SK-N-SH (cell line): ENCODE measurements at regions not wholly inside any gene's neighbourhood (a gene's known extent, or its start where the extent isn't known, plus 50 kb on each side); places are given as distances from the start of the nearest gene placed in this dataset.

Experiments
- CTCF ChIA-PET: fragments of 300-600, 350-600 bp; formaldehyde crosslinking; extraction: SDS; loops from one replicate; lab custom pipeline; 2021; lab: Yijun Ruan, JAX
- POLR2A ChIA-PET: fragments of 350-600 bp; sonication (Branson Sonifier 250); formaldehyde crosslinking; extraction: SDS; loops from one replicate; lab custom pipeline; 2020; ENCODE audit warnings: antibody characterized with exemption, inconsistent platforms; lab: Yijun Ruan, JAX
- DNase-seq: peaks from one replicate; pipeline ENCODE4 v3.0.0; 2012
- H2AFZ ChIP-seq: fragments of 200-600 bp; sonication (generic); 2 replicates; pipeline ENCODE4 v1.8.1; 2016; ENCODE audit warnings: antibody characterized with exemption, mild to moderate bottlenecking, low read depth
- H3F3A ChIP-seq: fragments of 200-600 bp; sonication (generic); replicated peaks from 2 replicates; pipeline ENCODE3; 2016; ENCODE audit warnings: antibody characterized with exemption, mild to moderate bottlenecking; ENCODE audit not compliant: insufficient read depth
- H3K27ac ChIP-seq, 2 experiments: fragments of 200-500 bp in 1 of 2; fragments of 200-600 bp in 1 of 2; sonication (Bioruptor generic) in 1 of 2; sonication (generic), shearing (Covaris generic) in 1 of 2; 2 replicates each; pipeline versions ENCODE4 v1.5.1 to v1.6.1; 2014 to 2016; ENCODE audit warnings: low read depth in 2 of 2, inconsistent platforms in 1 of 2, low read length in 1 of 2, mild to moderate bottlenecking in 1 of 2, mixed read lengths in 1 of 2
- H3K27me3 ChIP-seq: fragments of 200-600 bp; sonication (generic), shearing (Covaris generic); 2 replicates; pipeline ENCODE4 v1.6.1; 2016; ENCODE audit warnings: mixed run types; ENCODE audit not compliant: insufficient read depth
- H3K36me3 ChIP-seq, 2 experiments: fragments of 200-500 bp in 1 of 2; fragments of 200-600 bp in 1 of 2; sonication (Bioruptor generic) in 1 of 2; sonication (generic) in 1 of 2; replicated peaks in 1 of 2; 2 replicates each; pipeline versions ENCODE3 to v1.5.1; 2014 to 2016; ENCODE audit warnings: low read length in 1 of 2, mild to moderate bottlenecking in 1 of 2; ENCODE audit not compliant: insufficient read depth in 2 of 2, control insufficient read depth in 1 of 2
- H3K4me1 ChIP-seq, 2 experiments: fragments of 200-500 bp in 1 of 2; fragments of 200-600 bp in 1 of 2; sonication (Bioruptor generic) in 1 of 2; sonication (generic), shearing (Covaris generic) in 1 of 2; 2 replicates each; pipeline versions ENCODE4 v1.5.1 to v1.6.1; 2014 to 2016; ENCODE audit warnings: low read depth in 1 of 2, low read length in 1 of 2, mixed run types in 1 of 2; ENCODE audit not compliant: insufficient read depth in 2 of 2, control insufficient read depth in 1 of 2
- H3K4me2 ChIP-seq: fragments of 200-600 bp; sonication (generic), shearing (Covaris generic); 2 replicates; pipeline ENCODE4 v1.6.1; 2017; ENCODE audit warnings: mixed run types
- H3K4me3 ChIP-seq, 2 experiments: fragments of 200-500 bp in 1 of 2; fragments of 200-600 bp in 1 of 2; sonication (Bioruptor generic) in 1 of 2; sonication (generic), shearing (Covaris generic) in 1 of 2; 2 replicates each; pipeline versions ENCODE4 v1.5.1 to v1.8.1; 2014 to 2016; ENCODE audit warnings: low read depth in 2 of 2, inconsistent platforms in 1 of 2, low read length in 1 of 2, mild to moderate bottlenecking in 1 of 2, mixed read lengths in 1 of 2, moderate library complexity in 1 of 2
- H3K79me2 ChIP-seq: fragments of 200-600 bp; sonication (generic); 2 replicates; pipeline ENCODE4 v1.8.1; 2017; ENCODE audit warnings: mild to moderate bottlenecking; ENCODE audit not compliant: insufficient read depth
- H3K9ac ChIP-seq: fragments of 200-600 bp; sonication (generic); 2 replicates; pipeline ENCODE4 v1.6.1; 2017; ENCODE audit warnings: mixed run types
- H3K9me2 ChIP-seq: fragments of 200-600 bp; sonication (generic); 2 replicates; pipeline ENCODE4 v1.6.1; 2017; ENCODE audit warnings: mixed run types
- H3K9me3 ChIP-seq: fragments of 200-600 bp; sonication (generic); 2 replicates; pipeline ENCODE4 v1.6.1; 2017; ENCODE audit warnings: mixed run types, mild to moderate bottlenecking, moderate library complexity
- H4K20me1 ChIP-seq: fragments of 200-600 bp; sonication (generic); 2 replicates; pipeline ENCODE4 v1.6.1; 2017; ENCODE audit warnings: mild to moderate bottlenecking, mixed run types; ENCODE audit not compliant: insufficient read depth
- CHD2 ChIP-seq: fragments of 150-350 bp; IDR thresholded peaks from 2 replicates; pipeline ENCODE4 v1.6.1; 2018; ENCODE audit warnings: low read length; ENCODE audit not compliant: partially characterized antibody
- EZH2phosphoT487 ChIP-seq: fragments of 200-600 bp; sonication (generic); IDR thresholded peaks from 2 replicates; pipeline ENCODE4 v1.6.1; 2017; ENCODE audit warnings: low read depth, mixed run types, mild to moderate bottlenecking, antibody characterized with exemption, moderate library complexity, borderline replicate concordance
- FOXM1 ChIP-seq: IDR thresholded peaks from 2 replicates; pipeline ENCODE4 v1.4.0; 2012; ENCODE audit warnings: low read depth, mild to moderate bottlenecking
- GABPA ChIP-seq: IDR thresholded peaks from 2 replicates; pipeline ENCODE4 v1.4.0; 2012; ENCODE audit warnings: low read depth, mild to moderate bottlenecking
- GATA2 ChIP-seq: sonication (generic); formaldehyde crosslinking; IDR thresholded peaks from 2 replicates; pipeline ENCODE4 v1.5.0; 2020; ENCODE audit warnings: mild to moderate bottlenecking, missing genetic modification reagents
- MEF2A ChIP-seq: IDR thresholded peaks from 2 replicates; pipeline ENCODE4 v1.4.0; 2012; ENCODE audit warnings: low read depth, borderline replicate concordance
- MXI1 ChIP-seq: IDR thresholded peaks from 2 replicates; pipeline ENCODE4 v1.6.1; 2012; ENCODE audit warnings: mild to moderate bottlenecking, low read depth, low read length, improper control_type of control experiment
- POLR2AphosphoS5 ChIP-seq: IDR thresholded peaks from 2 replicates; pipeline ENCODE4 v1.6.1; 2012; ENCODE audit warnings: low read depth, low read length
- RAD21 ChIP-seq: IDR thresholded peaks from 2 replicates; pipeline ENCODE4 v1.6.1; 2012; ENCODE audit warnings: mild to moderate bottlenecking, low read length
- RFX5 ChIP-seq: IDR thresholded peaks from 2 replicates; pipeline ENCODE4 v1.6.1; 2012; ENCODE audit warnings: mild to moderate bottlenecking, improper control_type of control experiment, low read length
- RXRA ChIP-seq: IDR thresholded peaks from 2 replicates; pipeline ENCODE4 v1.4.0; 2012; ENCODE audit warnings: low read depth, mild to moderate bottlenecking, borderline replicate concordance
- SMC3 ChIP-seq: IDR thresholded peaks from 2 replicates; pipeline ENCODE4 v1.6.1; 2012; ENCODE audit warnings: low read depth, low read length, improper control_type of control experiment
- TAF1 ChIP-seq: IDR thresholded peaks from 2 replicates; pipeline ENCODE4 v1.6.1; 2012; ENCODE audit warnings: low read depth, mild to moderate bottlenecking, low read length, moderate library complexity, borderline replicate concordance
- TCF12 ChIP-seq: IDR thresholded peaks from 2 replicates; pipeline ENCODE4 v1.4.0; 2012
- YY1 ChIP-seq: IDR thresholded peaks from 2 replicates; pipeline ENCODE4 v1.4.0; 2012; ENCODE audit warnings: low read depth, mild to moderate bottlenecking
- WGBS: methylation state at CpG from one replicate; pipeline ENCODE4 v1.1.6; 2017; ENCODE audit warnings: low lambda C conversion rate; 5-methylcytosine and 5-hydroxymethylcytosine counted together
- TF ChIP-seq, protein P1 (sequence below): fragments of 150-350 bp; IDR thresholded peaks from 2 replicates; pipeline ENCODE4 v1.6.1; 2016; ENCODE audit warnings: mild to moderate bottlenecking, low read depth, low read length
- TF ChIP-seq, protein P2 (sequence below): IDR thresholded peaks from 2 replicates; pipeline ENCODE4 v1.4.0; 2012; ENCODE audit warnings: low read depth, borderline replicate concordance
- TF ChIP-seq, protein P3 (sequence below): fragments of 150-350 bp; IDR thresholded peaks from 2 replicates; pipeline ENCODE4 v1.6.1; 2017; ENCODE audit warnings: antibody characterized with exemption, low read length, low read depth, borderline replicate concordance
- TF ChIP-seq, protein P4 (sequence below): fragments of 200-600 bp; sonication (generic); IDR thresholded peaks from 2 replicates; pipeline ENCODE4 v1.6.1; 2017; ENCODE audit warnings: antibody characterized with exemption, mild to moderate bottlenecking, moderate library complexity

DNA sequence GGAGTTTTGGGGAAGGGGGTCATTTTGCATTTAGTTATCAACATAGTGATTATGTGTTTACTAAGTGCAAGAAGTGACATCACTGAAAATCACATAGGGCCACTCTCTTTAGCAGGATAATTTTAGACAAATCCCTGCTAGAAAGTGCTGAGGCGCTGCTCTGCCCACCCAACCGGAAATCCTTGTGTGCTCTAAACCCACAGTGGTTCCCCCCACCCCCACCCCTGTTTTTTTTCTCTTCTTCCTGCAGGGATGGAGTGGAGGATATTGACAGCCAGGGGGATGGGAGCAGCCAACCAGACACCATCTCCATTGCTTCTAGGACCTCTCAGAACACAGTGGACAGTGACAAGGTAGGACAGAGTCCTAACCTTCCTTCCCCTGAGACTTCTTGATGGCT lies 234.2 kb upstream of the UMPS start (continued):
- TF ChIP-seq MEF2A (no peak), GABPA (no peak), FOXM1 (no peak), RFX5 (no peak)

DNA sequence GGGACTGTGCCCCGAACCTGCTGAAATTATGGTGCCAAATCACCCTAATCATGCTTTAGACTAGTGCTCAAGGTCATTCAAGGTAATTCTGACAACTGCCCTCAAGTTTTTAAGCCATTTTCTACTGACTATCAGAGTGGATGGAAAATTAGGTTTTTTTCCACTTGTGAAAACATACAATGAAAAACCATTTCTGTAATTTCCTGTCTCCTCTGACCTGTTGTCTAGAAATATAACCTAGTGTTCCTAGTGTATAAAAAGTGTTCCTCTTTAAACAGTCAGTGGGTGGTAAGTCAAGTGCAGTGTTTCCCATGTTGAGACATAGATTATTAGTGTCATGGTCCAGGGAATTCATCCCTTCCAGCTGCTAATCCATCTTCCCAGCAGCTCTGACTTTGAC lies 232.8 kb upstream of the UMPS start:
- Histone ChIP-seq H3K9me3 (no peaks in the 10 kb centered on the region), H3K4me1 (no peaks in the 10 kb centered on the region; a peak in 1 of 4 replicates), H3K79me2 (no peaks in the 10 kb centered on the region), H2AFZ (no peak overlapping the region), H3K9ac (no peak overlapping the region), H3K36me3 (peaks cover 0 to 14% of the 10 kb centered on the region in 2 experiments), H3F3A (no peaks in the 10 kb centered on the region), H3K4me2 (no peak overlapping the region), H4K20me1 (no peaks in the 10 kb centered on the region), H3K9me2 (no peaks in the 10 kb centered on the region), H3K4me3 (no peak overlapping the region), H3K27me3 (no peaks in the 10 kb centered on the region), H3K27ac (no peak overlapping the region)
- POLR2A ChIA-PET: no interaction called here
- CTCF ChIA-PET: interaction anchor here (1.6 kb wide), 1 partner anchor 29 kb away, joined by 4 read pairs; no protein-coding TSS in a partner anchor
- TF ChIP-seq, protein P1, sequence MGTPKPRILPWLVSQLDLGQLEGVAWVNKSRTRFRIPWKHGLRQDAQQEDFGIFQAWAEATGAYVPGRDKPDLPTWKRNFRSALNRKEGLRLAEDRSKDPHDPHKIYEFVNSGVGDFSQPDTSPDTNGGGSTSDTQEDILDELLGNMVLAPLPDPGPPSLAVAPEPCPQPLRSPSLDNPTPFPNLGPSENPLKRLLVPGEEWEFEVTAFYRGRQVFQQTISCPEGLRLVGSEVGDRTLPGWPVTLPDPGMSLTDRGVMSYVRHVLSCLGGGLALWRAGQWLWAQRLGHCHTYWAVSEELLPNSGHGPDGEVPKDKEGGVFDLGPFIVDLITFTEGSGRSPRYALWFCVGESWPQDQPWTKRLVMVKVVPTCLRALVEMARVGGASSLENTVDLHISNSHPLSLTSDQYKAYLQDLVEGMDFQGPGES: no peak
- TF ChIP-seq GABPA (no peak), MXI1 (no peak), RAD21 (no peak)
- WGBS: 76% methylated on average over 1 of the region's 1 CpG
- DNase-seq: no peak

DNA sequence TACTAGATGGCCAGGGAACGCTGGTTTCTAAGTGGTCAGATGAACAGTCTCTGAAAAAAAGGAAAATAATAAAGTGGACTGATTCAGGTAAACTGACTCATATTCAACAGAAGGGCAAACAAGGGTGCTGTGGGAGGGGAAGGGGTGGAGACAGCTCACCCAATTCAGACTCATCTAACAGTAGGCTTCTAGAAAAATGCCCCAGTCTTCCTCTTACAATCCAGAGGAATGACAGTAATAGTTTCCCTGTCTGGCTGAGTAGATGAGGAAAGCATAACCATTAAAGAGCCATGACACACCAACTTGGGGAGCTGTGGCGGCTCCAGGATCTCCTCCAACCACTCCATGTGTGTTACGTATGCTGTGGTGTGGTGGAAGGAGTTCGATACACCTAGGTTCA lies 231.4 kb upstream of the UMPS start:
- Histone ChIP-seq H3K79me2 (no peaks in the 10 kb centered on the region), H3K9me2 (no peaks in the 10 kb centered on the region), H3K4me1 (peaks cover 0 to 2% of the 10 kb centered on the region in 2 experiments), H3F3A (peaks cover 8% of the 10 kb centered on the region), H4K20me1 (no peaks in the 10 kb centered on the region), H3K27ac (no peak overlapping the region), H3K4me2 (no peak overlapping the region), H3K9ac (no peak overlapping the region), H2AFZ (no peak overlapping the region), H3K27me3 (no peaks in the 10 kb centered on the region), H3K9me3 (no peaks in the 10 kb centered on the region), H3K36me3 (peaks cover 0 to 12% of the 10 kb centered on the region in 2 experiments), H3K4me3 (no peak overlapping the region)
- 74% methylated on average over 4 of the region's 4 CpGs for WGBS
- no peak for DNase-seq
- TF ChIP-seq SMC3 (no peak), CHD2 (no peak), TAF1 (no peak), EZH2phosphoT487 (no peak), GATA2 (CRISPR knock-in tag) (no peak), TCF12 (no peak), RXRA (no peak), YY1 (no peak), POLR2AphosphoS5 (no peak), GABPA (no peak), RFX5 (no peak), RAD21 (no peak)
- TF ChIP-seq, protein P2, sequence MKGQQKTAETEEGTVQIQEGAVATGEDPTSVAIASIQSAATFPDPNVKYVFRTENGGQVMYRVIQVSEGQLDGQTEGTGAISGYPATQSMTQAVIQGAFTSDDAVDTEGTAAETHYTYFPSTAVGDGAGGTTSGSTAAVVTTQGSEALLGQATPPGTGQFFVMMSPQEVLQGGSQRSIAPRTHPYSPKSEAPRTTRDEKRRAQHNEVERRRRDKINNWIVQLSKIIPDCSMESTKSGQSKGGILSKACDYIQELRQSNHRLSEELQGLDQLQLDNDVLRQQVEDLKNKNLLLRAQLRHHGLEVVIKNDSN: no peak
- TF ChIP-seq, protein P3, sequence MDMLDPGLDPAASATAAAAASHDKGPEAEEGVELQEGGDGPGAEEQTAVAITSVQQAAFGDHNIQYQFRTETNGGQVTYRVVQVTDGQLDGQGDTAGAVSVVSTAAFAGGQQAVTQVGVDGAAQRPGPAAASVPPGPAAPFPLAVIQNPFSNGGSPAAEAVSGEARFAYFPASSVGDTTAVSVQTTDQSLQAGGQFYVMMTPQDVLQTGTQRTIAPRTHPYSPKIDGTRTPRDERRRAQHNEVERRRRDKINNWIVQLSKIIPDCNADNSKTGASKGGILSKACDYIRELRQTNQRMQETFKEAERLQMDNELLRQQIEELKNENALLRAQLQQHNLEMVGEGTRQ: no peak
- TF ChIP-seq, protein P4, sequence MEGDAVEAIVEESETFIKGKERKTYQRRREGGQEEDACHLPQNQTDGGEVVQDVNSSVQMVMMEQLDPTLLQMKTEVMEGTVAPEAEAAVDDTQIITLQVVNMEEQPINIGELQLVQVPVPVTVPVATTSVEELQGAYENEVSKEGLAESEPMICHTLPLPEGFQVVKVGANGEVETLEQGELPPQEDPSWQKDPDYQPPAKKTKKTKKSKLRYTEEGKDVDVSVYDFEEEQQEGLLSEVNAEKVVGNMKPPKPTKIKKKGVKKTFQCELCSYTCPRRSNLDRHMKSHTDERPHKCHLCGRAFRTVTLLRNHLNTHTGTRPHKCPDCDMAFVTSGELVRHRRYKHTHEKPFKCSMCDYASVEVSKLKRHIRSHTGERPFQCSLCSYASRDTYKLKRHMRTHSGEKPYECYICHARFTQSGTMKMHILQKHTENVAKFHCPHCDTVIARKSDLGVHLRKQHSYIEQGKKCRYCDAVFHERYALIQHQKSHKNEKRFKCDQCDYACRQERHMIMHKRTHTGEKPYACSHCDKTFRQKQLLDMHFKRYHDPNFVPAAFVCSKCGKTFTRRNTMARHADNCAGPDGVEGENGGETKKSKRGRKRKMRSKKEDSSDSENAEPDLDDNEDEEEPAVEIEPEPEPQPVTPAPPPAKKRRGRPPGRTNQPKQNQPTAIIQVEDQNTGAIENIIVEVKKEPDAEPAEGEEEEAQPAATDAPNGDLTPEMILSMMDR: no peak
- ChIA-PET POLR2A (no interaction called here), CTCF (interaction anchor here (0.7 kb wide), 1 partner anchor 15 kb away, joined by 3 read pairs; no protein-coding TSS in a partner anchor)
